ENCODE measurements at regions not wholly inside any gene's neighbourhood (a gene's known extent, or its start where the extent isn't known, plus 50 kb on each side); places are given as distances from the start of the nearest gene placed in this dataset.
"Not testable (repeated sequence)": the region's sequence is repeated elsewhere in the genome, so short reads cannot be mapped to it uniquely, and the experiment has no call there.

DNA sequence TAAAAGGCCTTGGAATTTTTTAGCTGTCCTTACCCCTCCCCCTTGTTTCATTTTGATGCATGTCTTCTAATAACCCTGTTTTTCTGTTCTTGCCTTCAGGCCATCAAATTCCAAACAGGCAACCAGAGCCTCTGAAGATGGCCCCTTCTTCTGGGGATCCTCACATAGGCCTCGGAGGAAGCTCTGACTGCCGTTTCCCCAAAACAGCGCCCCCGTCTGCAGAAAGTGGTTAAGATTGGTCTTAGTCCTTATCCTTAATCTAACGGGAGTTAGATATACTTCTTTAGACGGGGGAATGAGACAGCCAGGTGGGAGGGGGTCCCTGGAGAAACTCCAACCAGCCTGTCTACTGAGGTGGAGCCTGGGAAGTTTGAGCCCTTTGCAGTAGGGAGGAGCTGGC, 226.3 kb upstream of the ZNF608 start:
- DNase-seq, result no peak

DNA sequence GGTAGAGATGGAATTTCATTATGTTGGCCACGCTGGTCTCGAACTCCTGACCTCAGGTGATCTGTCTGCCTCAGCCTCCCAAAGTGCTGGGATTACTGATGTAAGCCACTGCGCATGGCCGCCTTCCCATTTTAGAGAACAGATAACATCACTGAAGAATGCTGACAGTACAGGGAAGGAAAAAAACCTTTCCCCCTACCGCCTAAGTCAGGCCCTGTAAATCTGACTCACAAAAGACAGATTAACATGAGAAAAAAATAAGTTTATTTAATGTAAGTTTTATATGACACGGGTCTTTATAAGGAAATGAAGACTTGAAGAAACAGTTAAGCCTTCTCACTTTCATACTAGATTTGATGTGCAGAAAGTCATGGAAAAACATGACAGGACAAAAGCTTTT, 227.2 kb upstream of the ZNF608 start:
- DNase-seq, result no peak

GRCh38 chr5:124976086-124976485, 229.6 kb upstream of the ZNF608 start:
- DNase-seq, result no peak

DNA sequence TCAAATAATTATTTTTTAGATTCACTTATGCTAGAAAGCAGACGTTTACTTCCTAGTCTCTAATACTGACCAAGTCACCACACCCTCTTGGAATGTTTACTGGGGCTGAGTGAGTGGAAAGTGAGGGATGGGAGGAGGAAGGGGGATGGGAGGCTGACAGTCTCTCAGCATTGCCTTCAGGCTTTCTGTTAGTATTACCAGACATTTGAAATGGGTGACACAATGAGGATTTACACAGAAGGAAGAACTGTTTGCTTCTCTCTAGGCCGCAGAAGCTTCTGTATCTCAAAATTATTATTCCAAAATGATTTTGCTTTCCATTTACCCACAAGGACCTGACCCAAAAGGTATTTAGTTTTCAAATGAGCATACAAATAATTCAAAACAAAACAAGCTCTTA, 232.8 kb upstream of the ZNF608 start:
- DNase-seq, result no peak

- no peak for DNase-seq
These were observed 233.9 kb upstream of the ZNF608 start for GRCh38 chr5:124980163-124980941.

GRCh38 chr5:124981901-124982300, 235.5 kb upstream of the ZNF608 start:
- no peak for DNase-seq

- DNase-seq, result no peak
These were observed 239.7 kb upstream of the ZNF608 start for GRCh38 chr5:124986170-124986569.

GRCh38 chr5:124986667-124987066, 240.2 kb upstream of the ZNF608 start:
- DNase-seq, result no peak

DNA sequence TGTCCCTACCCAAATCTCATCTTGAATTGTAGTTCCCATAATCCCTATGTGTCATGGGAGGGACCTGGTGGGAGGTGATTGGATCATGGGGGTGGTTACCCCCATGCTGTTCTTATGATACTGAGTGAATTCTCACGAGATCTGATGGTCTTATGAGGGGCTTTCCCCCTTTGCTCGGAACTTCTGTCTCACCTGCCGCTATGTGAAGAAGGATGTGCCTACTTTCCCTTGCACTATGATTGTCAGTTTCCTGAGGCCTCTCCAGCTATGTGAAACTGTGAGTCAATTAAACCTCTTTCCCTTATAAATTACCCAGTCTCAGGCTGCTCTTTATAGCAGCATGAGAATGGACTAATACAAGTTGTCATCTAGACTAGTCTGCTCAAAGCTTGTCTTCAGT, 241.3 kb upstream of the ZNF608 start:
- DNase-seq, result not testable (repeated sequence)

GRCh38 chr5:124990723-124991122, 244.3 kb upstream of the ZNF608 start:
- no peak for DNase-seq

DNA sequence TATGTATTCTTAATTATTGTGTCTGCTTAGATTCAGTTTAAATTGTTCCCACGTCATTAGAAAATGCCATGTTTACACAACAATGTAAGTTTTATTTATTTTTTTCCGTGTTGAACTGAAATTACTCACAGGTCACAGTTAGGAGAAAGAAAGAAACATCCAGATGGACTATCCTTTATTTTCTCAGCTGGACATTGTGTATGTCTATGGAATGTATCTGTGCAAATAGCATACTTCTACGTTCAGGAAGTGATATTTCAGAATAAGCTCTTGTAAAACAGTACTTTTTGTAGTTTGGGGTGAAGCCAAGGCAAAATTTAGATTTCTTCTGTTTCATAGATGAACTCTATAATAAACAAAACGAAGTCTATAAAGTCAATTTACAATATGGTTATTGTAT, 249.0 kb upstream of the ZNF608 start:
- no peak for DNase-seq

GRCh38 chr5:124996023-124996763, 249.8 kb upstream of the ZNF608 start:
- no peak for DNase-seq

- no peak for DNase-seq
These were observed 250.3 kb upstream of the ZNF608 start for GRCh38 chr5:124996764-124997077.

GRCh38 chr5:124997186-124997893, 250.9 kb upstream of the ZNF608 start:
- no peak for DNase-seq

DNA sequence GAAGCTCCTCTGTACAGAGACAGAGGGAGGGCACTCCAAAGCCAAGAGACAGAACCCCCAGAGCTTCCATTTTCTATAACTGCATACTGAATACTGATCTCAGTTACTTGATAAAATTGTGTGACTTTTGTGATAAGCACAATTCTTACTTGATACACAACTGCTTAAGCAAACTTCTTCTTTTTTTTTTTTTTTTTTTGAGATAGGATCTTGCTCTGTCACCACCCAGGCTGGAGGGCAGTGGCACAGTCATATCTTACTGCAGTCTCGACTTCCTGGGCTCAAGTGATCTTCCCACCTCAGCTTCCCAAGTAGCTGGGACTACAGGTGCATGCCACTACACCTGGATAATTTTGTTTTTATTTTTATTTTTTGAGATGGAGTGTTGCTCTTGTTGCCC, 252.1 kb upstream of the ZNF608 start:
- no peak for DNase-seq

DNA sequence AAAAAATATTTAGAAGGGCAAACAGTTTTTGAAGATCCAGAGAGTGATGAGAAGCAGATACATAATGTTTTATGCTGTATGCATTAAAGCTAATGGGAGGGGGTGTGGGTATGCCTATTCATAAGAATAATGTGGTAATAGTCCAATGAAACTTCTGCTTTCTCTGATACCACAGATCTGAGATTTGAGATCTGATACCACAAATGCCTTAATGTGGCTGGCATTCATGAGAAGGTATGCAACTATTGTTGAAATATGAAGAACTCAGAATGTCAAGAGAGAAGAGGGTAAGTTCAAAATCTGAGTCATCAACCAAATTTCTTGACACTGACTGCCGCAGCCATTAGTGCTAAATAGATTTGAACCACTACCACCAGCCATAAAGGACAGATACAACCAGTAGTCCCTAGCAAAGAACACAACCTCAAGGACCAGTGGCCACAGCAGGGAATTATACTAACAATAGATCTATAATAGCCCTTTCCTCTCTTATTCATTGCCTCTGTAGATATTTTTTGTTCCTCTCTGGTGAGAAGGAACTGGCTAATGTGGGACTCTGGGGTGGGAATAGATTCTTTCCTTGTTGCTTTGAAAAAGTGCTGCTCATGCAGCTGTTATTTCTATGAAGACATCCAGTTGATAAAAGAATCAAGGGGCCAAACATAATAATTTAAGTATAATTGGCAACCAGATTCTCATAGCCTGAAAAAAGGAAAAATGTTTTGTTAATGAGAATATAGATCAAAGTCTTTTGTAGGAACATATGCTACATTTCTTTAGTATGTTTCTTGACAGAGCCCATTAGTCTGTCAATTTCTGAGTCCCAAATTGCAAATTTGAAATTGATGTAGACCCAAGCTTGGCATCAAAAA, 256.5 kb upstream of the ZNF608 start:
- DNase-seq, result no peak

GRCh38 chr5:125004009-125004408, 257.6 kb upstream of the ZNF608 start:
- DNase-seq, result no peak

DNA sequence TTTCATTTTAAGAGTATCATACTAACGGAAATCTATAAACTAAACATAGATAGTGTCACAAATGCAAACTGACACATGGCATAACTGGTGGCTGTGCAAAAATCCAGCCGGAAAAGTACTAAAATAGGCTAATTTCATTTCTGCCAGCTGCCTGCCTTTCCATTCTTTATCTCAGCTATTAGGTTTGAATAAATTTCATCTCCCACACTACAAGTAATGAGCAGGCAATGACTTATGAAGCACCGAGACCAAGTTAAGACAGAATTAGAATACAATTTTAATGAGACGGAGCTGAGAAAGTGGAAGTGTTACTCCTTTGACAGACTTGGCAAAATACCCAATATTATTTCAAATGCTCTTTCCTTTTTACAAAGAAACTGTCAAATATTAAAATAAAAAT, 258.8 kb upstream of the ZNF608 start:
- no peak for DNase-seq

GRCh38 chr5:125006011-125006685, 259.7 kb upstream of the ZNF608 start:
- DNase-seq, result no peak

DNA sequence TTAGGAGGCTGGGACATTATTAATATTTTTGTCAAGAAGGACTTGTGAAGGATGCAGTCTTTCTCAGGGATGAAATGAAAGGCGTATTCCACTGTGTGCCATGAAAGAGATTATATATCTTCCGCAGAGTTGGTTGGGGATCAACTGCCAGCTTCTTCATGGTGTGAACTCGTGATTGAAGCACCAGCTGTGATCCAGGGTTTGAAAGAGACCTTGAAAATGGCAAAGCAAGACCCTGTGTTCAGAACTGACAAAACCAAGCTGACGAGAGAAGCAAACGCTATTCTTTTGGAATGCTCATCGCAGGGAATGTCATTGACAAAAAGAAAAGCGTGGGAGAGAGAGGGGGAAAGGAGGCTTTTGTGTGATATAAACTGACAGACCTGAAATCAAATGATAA, 263.9 kb upstream of the ZNF608 start:
- DNase-seq, result no peak

- no peak for DNase-seq
These were observed 264.6 kb upstream of the ZNF608 start for GRCh38 chr5:125011014-125011413.

DNA sequence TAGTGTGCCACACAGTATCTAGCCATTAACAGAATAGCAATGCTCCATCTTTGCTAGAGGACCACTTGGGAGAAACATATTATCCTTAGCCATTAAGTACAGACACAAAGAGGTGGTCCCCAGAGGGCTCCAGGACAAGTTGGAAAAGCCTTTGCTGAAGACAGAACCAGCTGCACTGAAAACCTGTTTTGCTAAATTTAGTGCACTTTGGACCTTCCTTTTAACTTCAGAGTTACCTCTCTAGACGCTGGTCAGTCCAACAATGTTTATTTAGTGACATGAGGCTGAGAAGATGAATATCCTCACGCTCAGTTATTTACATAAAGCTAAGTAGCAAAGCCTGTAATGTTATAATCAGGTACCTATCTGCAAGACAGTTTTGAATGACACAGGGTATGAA, 265.0 kb upstream of the ZNF608 start:
- DNase-seq, result no peak

Measured in T-helper 9 cell (primary cell).